HG03196 (cell line): ENCODE measurements at regions not wholly inside any gene's neighbourhood (a gene's known extent, or its start where the extent isn't known, plus 50 kb on each side); places are given as distances from the start of the nearest gene placed in this dataset.

ENCODE experiments used
- ATAC-seq: cut with Tn5 transposase; IDR thresholded peaks from one replicate; pipeline ENCODE4 v1.9.1; 2021; ENCODE audit not compliant: unreplicated experiment

GRCh38 chr10:113457408-113457807, 95.4 kb upstream of the HABP2 start:
- ATAC-seq, result no peak

DNA sequence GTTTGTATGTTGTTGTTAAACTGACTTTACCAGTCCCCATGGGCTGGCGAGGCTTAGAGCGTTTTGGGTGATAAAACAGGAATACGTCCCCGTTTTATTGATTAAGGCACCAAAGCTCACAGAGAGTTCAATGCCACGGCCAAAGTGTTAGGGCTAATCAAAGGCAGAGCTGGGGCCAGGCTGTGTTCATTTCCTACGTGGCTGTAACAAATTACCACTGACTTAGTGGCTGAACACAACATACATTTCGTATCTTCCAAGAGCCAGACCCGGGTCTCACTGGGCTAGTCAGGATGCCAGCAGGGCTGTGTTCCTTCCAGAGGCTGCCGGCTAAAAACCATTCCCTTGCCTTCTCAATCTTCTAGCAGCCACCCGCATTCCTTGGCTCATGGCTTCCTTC, 94.4 kb upstream of the HABP2 start:
- no peak for ATAC-seq

- ATAC-seq, result no peak
Observed at GRCh38 chr10:113458944-113459343, 93.9 kb upstream of the HABP2 start.

- ATAC-seq, result no peak
Observed at GRCh38 chr10:113459626-113460280, 93.1 kb upstream of the HABP2 start.

- ATAC-seq, result no peak
Observed at GRCh38 chr10:113463083-113463482, 89.8 kb upstream of the HABP2 start.

DNA sequence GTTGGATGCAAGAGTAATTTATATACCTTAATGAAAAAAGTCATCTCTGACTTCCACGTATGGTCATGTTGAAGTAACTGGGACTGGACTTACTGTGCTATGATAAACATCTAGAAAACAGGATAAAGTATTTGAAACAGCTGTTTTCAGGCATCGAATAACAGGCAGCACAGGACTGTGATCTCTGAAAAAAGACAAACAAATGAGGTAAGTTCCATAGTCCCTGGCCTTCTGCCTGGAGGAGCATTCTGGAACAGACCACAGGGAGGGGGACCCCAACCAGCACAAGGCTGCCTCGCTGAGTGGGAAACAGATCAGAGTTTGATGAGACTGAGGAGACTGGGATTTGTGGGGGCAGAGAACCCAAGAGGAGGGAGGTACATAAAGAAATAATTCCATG, 89.1 kb upstream of the HABP2 start:
- ATAC-seq, result no peak

DNA sequence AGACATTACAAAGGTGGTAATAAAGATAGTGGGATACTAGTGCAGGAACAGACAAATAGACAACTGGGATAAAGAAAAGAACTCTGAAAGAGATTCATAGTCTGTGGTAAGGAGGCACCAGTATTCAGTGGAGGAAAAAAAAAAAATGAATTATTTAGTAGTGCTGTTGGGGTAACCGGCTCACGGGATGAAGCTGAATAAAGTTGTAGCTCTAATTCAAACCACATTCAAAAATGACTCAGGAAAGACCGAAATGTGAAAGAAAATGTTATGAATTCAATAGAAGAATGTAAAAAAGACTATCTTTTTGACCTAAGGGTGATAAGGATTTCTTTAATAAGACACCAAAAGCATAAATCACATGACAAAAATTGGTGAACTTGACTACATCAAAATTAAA, 83.1 kb upstream of the HABP2 start:
- no peak for ATAC-seq

GRCh38 chr10:113470372-113471240, 82.2 kb upstream of the HABP2 start:
- ATAC-seq, result no peak

DNA sequence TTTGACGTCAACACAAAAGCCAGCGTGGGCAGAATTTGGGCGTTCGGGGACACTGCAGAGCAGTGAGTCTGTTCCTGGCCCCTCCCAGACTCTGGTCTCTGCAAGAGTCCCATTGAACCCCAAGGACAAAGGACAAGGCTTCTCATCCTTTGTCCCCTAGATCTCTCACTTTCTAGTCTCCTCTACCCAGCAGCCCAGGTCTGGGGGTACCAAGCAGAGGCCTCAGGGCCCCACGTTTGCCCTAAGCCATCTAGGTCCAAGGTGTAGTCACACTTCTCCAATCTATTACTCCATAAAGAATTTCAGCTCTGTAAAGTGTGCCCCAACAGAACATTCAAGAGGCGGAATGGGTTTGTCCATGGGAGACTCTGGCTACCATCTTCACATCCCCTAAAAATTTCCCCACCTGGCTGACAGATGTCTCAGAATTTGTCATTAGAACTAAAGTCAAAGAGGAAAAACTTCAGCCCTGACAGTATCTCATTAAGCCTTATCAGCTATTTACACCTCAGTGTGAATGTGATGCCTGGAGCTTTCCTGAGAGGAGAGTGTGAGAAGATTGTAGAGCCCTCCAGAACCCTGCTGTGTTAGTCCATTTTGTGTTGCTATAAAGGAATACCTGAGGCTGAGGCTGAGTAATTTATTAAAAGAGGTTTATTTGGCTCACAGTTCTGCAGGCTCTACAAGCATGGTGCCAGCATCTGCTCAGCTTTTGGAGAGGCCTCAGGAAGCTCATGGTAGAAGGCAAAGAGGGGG, 81.4 kb upstream of the HABP2 start:
- no peak for ATAC-seq

DNA sequence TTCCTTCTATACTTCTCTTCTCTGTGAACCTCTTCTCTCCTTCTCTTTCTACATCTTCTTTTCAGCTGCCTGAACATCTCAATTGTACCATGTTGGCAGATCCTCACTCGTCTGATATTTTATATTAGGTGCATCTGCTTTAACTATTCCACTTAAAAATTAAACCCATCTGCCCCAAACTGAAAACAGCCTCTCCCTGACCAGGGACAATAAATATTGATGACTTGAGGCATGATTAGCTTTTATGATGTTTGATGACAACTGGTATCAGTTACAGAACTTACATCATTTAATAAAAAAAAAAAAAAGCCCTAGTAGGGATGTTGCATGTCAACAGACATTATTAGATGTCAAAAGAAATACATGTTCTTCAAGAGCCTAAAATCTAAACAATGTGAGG, 79.8 kb upstream of the HABP2 start:
- ATAC-seq, result no peak

DNA sequence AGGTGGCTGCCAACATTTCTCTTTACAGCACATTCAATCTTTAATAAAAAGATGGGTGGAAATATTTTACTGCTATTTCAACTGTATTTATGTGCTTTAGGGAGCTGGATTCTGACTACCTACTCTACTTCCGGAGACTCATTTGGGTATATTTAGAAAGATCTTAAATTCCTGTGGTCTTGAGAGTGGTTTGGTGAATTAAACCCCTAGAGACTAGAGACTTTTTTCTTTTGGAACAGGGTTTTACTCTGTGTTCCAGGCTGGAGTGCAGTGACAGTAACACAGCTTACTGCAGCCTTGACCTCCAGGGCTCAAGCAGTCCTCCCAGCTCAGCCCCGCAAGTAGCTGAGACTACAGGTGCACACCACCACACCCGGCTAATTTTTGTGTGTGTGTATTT, 79.0 kb upstream of the HABP2 start:
- no peak for ATAC-seq

- ATAC-seq, result no peak
Observed at GRCh38 chr10:113474752-113475151, 78.1 kb upstream of the HABP2 start.

DNA sequence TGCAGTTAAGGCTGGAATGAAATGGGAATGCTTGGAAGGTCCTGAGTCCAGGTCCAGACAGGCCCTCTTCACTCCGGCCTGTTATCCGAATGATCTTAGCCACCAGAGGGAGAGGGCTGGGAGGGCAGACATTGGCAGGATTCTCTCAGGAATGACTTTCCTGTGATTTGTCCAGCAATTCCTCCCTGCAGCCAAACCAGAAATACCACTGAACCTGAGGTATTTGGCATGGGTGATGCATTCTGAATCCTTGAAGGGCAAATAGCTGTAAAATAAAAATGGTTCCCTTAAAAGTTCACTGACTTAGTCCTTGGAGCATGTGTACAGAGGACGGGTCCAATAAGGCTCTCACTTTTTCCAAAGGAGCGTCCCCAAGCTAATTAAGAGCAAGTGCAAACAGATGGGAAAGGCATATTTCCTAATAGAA, 77.5 kb upstream of the HABP2 start:
- no peak for ATAC-seq

DNA sequence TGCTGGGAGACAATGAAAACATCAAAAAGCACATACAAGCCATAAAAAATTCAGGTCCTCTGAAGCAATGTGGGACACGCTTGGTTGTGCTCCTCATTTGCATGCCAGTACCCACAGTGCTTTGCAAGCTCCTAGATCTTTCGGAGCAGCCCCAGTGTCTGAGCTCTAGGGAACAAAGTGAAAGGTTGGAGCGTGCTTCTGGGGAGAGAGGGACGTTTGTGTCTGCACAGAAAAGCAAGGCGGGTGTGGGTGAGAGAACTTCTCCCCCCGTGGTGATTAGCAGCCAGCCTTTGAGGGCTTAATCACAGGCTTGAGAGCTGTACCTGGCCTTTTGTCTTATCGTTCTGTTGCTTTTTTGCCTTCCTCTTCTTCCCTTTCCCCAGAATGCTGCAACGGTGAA, 76.7 kb upstream of the HABP2 start:
- no peak for ATAC-seq

DNA sequence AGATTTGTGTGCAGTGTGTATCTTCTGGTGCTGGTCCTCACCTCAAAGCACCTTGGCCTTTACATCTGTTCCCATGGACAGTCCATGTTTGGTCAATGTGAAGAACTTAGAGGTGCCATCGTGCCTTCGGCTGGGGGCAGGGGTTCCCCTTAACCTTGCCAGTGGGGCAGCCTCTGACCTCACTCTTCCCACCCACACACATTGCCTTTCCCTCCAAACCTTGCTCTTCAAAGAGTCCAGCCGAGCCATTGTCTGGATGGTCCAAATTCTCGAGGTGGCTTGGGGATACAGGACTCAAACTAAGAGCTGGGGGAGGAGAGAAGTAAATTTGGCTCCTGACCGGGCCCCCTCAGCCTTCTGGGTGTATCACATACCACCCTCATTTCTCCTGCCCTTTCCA, 76.2 kb upstream of the HABP2 start:
- no peak for ATAC-seq

DNA sequence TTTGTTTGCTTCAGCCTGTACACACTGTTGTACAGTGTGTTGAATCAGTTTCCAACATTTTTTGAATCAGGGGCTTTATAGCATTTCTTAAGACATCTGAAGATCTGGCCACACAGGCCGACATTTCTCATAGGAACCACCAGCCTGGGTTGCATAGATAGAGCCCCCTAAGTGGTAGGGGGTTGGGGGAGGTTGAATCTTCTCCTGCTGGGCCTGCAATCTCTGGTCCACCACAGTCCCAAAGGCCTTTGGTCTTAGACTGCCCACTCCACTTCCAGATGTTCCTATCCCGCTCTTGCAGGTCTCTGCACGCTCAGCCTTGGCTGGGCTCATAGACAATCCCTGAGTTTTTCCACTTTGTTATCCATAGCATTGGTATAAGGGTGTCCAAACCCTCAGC, 75.4 kb upstream of the HABP2 start:
- no peak for ATAC-seq

DNA sequence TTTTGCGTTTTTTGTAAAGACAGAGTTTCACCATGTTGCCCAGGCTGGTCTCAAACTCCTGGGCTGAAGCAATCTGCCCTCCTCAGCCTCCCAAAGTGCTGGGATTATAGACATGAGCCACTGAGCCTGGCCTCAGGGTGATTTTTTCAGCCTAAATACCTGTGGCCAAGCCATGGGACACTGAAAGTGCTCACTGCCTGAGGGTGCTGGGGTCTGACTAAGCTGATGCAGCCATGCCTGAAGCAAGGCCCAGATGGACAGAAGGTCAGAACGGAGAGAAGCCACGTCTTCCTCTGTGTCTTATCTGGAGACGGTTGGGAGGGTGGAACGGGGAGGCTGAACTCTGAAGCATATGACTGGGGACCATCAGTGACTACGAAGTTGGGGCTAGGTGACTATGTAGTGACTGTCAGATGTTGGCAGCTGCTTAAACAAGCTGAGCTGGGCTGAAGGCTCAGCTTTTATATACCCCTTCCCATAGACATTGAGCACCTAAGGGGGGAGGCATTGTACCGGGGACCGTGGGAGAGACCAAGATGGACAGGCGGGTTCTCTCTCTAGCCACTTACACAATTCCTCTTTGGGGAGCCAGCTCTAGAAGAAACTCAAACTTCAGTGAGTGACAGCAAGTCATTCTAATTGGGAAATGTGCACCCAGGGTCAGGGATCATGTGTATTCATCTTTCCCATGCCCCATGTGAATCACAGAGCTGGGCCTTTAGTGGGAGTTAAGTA, 73.3 kb upstream of the HABP2 start:
- ATAC-seq, result no peak

- no peak for ATAC-seq
Observed at GRCh38 chr10:113480081-113480360, 72.8 kb upstream of the HABP2 start.

GRCh38 chr10:113480851-113481502, 71.9 kb upstream of the HABP2 start:
- ATAC-seq, result no peak

DNA sequence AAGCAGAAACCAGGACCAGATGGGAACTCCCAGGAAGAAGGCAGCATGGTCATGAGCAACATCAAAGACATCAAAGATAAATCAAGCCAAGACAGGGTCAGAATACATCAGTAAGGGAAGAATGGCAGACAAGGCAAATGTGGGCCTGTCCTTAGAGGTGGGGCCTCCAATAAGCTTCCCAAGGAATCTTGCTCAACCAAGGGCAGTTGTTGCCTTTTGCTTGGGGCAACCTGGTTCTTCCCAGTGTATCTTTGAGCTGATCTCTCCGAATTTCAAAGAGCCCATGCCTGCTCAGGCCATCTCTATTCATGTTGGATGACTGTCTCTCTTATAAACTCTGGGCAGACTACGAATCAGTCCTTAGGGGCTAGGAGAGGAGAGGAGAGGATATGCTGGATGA, 68.4 kb upstream of the HABP2 start:
- ATAC-seq, result no peak

GRCh38 chr10:113485736-113486135, 67.1 kb upstream of the HABP2 start:
- no peak for ATAC-seq
